Body of pancreas (tissue), 4 donors: ENCODE measurements at regions not wholly inside any gene's neighbourhood (a gene's known extent, or its start where the extent isn't known, plus 50 kb on each side); places are given as distances from the start of the nearest gene placed in this dataset.

Experiments
- POLR2A ChIP-seq, 3 donors: fragments of 450-650 bp; IDR thresholded peaks; one replicate each; pipeline ENCODE4 v1.6.1; 2016; ENCODE audit warnings: antibody characterized with exemption in 3 of 3, mild to moderate bottlenecking in 2 of 3
- TF ChIP-seq, protein P1 (sequence below), 7 experiments: fragments of 450-650 bp in 4 of 7; fragments of 200-600 bp in 3 of 7; sonication (generic) in 3 of 7; IDR thresholded peaks; one replicate each; pipeline ENCODE4 v1.5.1; 2016 to 2019; ENCODE audit warnings: antibody characterized with exemption in 7 of 7

DNA sequence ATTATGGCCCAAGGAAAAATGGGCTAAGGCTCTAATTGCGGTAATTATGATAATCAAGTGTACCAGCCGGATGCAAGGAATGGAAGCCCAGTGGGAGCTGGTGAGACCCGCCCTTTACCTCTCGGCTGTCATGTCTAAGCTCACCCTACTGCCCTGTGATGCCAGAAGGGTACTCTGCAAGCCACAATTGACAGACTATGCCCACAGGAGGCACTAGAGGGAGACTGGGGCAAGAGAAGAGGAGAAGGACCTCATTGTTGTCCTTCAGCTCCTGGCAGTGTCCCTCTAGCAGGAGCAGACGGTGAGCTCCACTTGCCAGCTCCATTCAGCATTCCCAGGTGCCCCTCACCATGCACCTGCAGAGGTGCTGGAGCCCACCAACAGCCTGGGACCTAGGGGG, 141.8 kb downstream of the SMIM20 start:
- TF ChIP-seq, protein P1, sequence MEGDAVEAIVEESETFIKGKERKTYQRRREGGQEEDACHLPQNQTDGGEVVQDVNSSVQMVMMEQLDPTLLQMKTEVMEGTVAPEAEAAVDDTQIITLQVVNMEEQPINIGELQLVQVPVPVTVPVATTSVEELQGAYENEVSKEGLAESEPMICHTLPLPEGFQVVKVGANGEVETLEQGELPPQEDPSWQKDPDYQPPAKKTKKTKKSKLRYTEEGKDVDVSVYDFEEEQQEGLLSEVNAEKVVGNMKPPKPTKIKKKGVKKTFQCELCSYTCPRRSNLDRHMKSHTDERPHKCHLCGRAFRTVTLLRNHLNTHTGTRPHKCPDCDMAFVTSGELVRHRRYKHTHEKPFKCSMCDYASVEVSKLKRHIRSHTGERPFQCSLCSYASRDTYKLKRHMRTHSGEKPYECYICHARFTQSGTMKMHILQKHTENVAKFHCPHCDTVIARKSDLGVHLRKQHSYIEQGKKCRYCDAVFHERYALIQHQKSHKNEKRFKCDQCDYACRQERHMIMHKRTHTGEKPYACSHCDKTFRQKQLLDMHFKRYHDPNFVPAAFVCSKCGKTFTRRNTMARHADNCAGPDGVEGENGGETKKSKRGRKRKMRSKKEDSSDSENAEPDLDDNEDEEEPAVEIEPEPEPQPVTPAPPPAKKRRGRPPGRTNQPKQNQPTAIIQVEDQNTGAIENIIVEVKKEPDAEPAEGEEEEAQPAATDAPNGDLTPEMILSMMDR (IDR thresholded peaks at IDR 0.05) = no peak
- TF ChIP-seq POLR2A (IDR thresholded peaks at IDR 0.05) = no peak
